ENCODE measurements at regions not wholly inside any gene's neighbourhood (a gene's known extent, or its start where the extent isn't known, plus 50 kb on each side); places are given as distances from the start of the nearest gene placed in this dataset.

DNA sequence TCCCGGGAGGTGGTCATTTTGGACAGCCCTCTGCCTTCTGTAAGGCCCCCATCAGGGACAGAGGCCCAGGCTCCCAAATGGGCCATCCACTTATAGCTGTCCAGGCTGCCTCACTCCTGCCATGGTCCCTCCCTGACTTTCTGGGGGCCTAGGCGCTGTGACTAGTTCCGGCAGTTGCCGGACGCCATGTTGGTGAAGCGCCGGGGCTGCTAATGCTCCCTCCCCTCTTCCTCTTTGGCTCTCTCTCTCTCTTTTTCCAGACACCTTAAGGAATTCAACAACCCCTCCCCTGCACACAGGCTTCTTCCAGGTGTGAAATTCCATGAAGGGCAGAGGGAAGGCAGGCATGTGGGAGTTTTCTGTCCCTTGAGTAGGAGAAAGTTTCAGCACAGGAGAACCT is 445.6 kb downstream of the SOX6 start:
- TF ChIP-seq, protein P1, sequence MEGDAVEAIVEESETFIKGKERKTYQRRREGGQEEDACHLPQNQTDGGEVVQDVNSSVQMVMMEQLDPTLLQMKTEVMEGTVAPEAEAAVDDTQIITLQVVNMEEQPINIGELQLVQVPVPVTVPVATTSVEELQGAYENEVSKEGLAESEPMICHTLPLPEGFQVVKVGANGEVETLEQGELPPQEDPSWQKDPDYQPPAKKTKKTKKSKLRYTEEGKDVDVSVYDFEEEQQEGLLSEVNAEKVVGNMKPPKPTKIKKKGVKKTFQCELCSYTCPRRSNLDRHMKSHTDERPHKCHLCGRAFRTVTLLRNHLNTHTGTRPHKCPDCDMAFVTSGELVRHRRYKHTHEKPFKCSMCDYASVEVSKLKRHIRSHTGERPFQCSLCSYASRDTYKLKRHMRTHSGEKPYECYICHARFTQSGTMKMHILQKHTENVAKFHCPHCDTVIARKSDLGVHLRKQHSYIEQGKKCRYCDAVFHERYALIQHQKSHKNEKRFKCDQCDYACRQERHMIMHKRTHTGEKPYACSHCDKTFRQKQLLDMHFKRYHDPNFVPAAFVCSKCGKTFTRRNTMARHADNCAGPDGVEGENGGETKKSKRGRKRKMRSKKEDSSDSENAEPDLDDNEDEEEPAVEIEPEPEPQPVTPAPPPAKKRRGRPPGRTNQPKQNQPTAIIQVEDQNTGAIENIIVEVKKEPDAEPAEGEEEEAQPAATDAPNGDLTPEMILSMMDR (IDR thresholded peaks at IDR 0.05): no peak
- TF ChIP-seq POLR2A (IDR thresholded peaks at IDR 0.05): no peak
